K562 (cell line): ENCODE measurements at regions not wholly inside any gene's neighbourhood (a gene's known extent, or its start where the extent isn't known, plus 50 kb on each side); places are given as distances from the start of the nearest gene placed in this dataset.

ENCODE experiments used
- ARID2 ChIP-seq: fragments of 450-650 bp; IDR thresholded peaks from 2 replicates; pipeline ENCODE4 v1.6.1; 2017; ENCODE audit warnings: antibody characterized with exemption, mild to moderate bottlenecking
- CBX3 ChIP-seq, 2 experiments: IDR thresholded peaks; 1 replicate in 1 of 2; 2 replicates in 1 of 2; pipeline ENCODE4 v1.6.1; 2012; ENCODE audit warnings: inconsistent platforms in 2 of 2, low read length in 2 of 2, borderline replicate concordance in 1 of 2, control low read depth in 1 of 2
- E2F3 ChIP-seq: fragments of 250-450 bp; sonication (Bioruptor Pico); IDR thresholded peaks from 2 replicates; pipeline ENCODE4 v1.4.0; 2020; ENCODE audit warnings: mild to moderate bottlenecking
- E2F8 ChIP-seq: fragments of 450-650 bp; IDR thresholded peaks from 2 replicates; pipeline ENCODE4 v1.7.1; 2018; ENCODE audit warnings: mild to moderate bottlenecking, low read depth; ENCODE audit not compliant: partially characterized antibody
- FOS ChIP-seq: IDR thresholded peaks from 3 replicates; pipeline ENCODE4 v1.6.1; 2011; ENCODE audit not compliant: insufficient read length; ENCODE audit errors: extremely low read depth
- HDAC6 ChIP-seq: IDR thresholded peaks from 2 replicates; pipeline ENCODE4 v1.6.1; 2012; ENCODE audit warnings: low read depth, mild to moderate bottlenecking, control low read depth, inconsistent platforms, low read length, moderate library complexity
- IRF9 ChIP-seq: fragments of 450-650 bp; IDR thresholded peaks from 2 replicates; pipeline ENCODE4 v1.6.1; 2016; ENCODE audit warnings: missing biosample characterization, missing genetic modification characterization
- JUNB ChIP-seq: fragments of 450-650 bp; formaldehyde crosslinking; conservative IDR thresholded peaks from 2 replicates; pipeline ENCODE4 v1.4.0; 2020; ENCODE audit warnings: mild to moderate bottlenecking
- KAT7 ChIP-seq: sonication (generic); formaldehyde crosslinking; IDR thresholded peaks from 2 replicates; pipeline ENCODE4 v1.8.0; 2022; ENCODE audit warnings: missing genetic modification reagents, mild to moderate bottlenecking, borderline replicate concordance
- MAFK ChIP-seq: IDR thresholded peaks from 2 replicates; pipeline ENCODE4 v1.6.1; 2011; ENCODE audit warnings: low read length, improper control_type of control experiment
- MEIS2 ChIP-seq: fragments of 450-650 bp; IDR thresholded peaks from 2 replicates; pipeline ENCODE4 v1.6.1; 2014; ENCODE audit warnings: mild to moderate bottlenecking; ENCODE audit not compliant: partially characterized antibody
- NFE2 ChIP-seq: IDR thresholded peaks from 2 replicates; pipeline ENCODE4 v1.6.1; 2014; ENCODE audit warnings: antibody characterized with exemption, low read depth
- OTX1 ChIP-seq: fragments of 450-650 bp; formaldehyde crosslinking; IDR thresholded peaks from 2 replicates; pipeline ENCODE4 v1.4.0; 2022; ENCODE audit warnings: mild to moderate bottlenecking
- RAD51 ChIP-seq: fragments of 450-650 bp; IDR thresholded peaks from 2 replicates; pipeline ENCODE4 v1.7.1; 2016; ENCODE audit warnings: low read depth, mild to moderate bottlenecking, borderline replicate concordance
- RBFOX2 ChIP-seq: fragments of 200-400 bp; formaldehyde crosslinking; IDR thresholded peaks from 2 replicates; pipeline ENCODE4 v1.6.1; 2017; ENCODE audit warnings: low read depth, mild to moderate bottlenecking, low read length, moderate library complexity
- RUNX1 ChIP-seq: sonication (generic); IDR thresholded peaks from 2 replicates; pipeline ENCODE4 v1.6.1; 2016; ENCODE audit warnings: antibody characterized with exemption, low read depth
- ZNF436 ChIP-seq: fragments of 250-450, 450-650 bp; sonication (Bioruptor Pico); formaldehyde crosslinking; IDR thresholded peaks from 2 replicates; pipeline ENCODE4 v1.7.0; 2020; ENCODE audit warnings: mild to moderate bottlenecking
- TF ChIP-seq, protein P1 (sequence below): sonication (generic); formaldehyde crosslinking; IDR thresholded peaks from 2 replicates; pipeline ENCODE4 v1.8.0; 2023; ENCODE audit warnings: missing genetic modification reagents, mild to moderate bottlenecking, borderline replicate concordance
- TF ChIP-seq, protein P2 (sequence below): fragments of 450-650 bp; IDR thresholded peaks from 2 replicates; pipeline ENCODE4 v1.6.1; 2016; ENCODE audit warnings: borderline replicate concordance

- TF ChIP-seq HDAC6 = no peak
- 0 out of 2 replicates have a peak, but pooled peaks have one; percentile 15 for TF ChIP-seq RBFOX2
- TF ChIP-seq RUNX1 = no peak
- TF ChIP-seq IRF9 (tag) = no peak
- TF ChIP-seq E2F3 (CRISPR knock-in tag) = no peak
- no peak for TF ChIP-seq OTX1
- TF ChIP-seq JUNB (CRISPR knock-in tag) = no peak
- TF ChIP-seq FOS = no peak
- no peak for TF ChIP-seq ARID2
- TF ChIP-seq ZNF436 (CRISPR knock-in tag) = no peak
- no peak for TF ChIP-seq RAD51
- TF ChIP-seq, protein P1, sequence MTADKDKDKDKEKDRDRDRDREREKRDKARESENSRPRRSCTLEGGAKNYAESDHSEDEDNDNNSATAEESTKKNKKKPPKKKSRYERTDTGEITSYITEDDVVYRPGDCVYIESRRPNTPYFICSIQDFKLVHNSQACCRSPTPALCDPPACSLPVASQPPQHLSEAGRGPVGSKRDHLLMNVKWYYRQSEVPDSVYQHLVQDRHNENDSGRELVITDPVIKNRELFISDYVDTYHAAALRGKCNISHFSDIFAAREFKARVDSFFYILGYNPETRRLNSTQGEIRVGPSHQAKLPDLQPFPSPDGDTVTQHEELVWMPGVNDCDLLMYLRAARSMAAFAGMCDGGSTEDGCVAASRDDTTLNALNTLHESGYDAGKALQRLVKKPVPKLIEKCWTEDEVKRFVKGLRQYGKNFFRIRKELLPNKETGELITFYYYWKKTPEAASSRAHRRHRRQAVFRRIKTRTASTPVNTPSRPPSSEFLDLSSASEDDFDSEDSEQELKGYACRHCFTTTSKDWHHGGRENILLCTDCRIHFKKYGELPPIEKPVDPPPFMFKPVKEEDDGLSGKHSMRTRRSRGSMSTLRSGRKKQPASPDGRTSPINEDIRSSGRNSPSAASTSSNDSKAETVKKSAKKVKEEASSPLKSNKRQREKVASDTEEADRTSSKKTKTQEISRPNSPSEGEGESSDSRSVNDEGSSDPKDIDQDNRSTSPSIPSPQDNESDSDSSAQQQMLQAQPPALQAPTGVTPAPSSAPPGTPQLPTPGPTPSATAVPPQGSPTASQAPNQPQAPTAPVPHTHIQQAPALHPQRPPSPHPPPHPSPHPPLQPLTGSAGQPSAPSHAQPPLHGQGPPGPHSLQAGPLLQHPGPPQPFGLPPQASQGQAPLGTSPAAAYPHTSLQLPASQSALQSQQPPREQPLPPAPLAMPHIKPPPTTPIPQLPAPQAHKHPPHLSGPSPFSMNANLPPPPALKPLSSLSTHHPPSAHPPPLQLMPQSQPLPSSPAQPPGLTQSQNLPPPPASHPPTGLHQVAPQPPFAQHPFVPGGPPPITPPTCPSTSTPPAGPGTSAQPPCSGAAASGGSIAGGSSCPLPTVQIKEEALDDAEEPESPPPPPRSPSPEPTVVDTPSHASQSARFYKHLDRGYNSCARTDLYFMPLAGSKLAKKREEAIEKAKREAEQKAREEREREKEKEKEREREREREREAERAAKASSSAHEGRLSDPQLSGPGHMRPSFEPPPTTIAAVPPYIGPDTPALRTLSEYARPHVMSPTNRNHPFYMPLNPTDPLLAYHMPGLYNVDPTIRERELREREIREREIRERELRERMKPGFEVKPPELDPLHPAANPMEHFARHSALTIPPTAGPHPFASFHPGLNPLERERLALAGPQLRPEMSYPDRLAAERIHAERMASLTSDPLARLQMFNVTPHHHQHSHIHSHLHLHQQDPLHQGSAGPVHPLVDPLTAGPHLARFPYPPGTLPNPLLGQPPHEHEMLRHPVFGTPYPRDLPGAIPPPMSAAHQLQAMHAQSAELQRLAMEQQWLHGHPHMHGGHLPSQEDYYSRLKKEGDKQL (CRISPR knock-in tag) = no peak
- peak; percentile 34 for TF ChIP-seq MEIS2
- 0 out of 2 replicates have a peak, but pooled peaks have one; percentile 11 for TF ChIP-seq NFE2
- peak; percentile 24 for TF ChIP-seq E2F8
- TF ChIP-seq KAT7 (CRISPR knock-in tag) = 0 out of 2 replicates have a peak, but pooled peaks have one; percentile 47
- no peak for TF ChIP-seq MAFK
- TF ChIP-seq CBX3 (IDR thresholded peaks at IDR 0.05; ENCODE audit: borderline replicate concordance in 1 of 2, low read length in 2 of 2) = peak in 1 of 2 experiments; percentile 31; a peak in 1 of 3 replicates
- TF ChIP-seq, protein P2, sequence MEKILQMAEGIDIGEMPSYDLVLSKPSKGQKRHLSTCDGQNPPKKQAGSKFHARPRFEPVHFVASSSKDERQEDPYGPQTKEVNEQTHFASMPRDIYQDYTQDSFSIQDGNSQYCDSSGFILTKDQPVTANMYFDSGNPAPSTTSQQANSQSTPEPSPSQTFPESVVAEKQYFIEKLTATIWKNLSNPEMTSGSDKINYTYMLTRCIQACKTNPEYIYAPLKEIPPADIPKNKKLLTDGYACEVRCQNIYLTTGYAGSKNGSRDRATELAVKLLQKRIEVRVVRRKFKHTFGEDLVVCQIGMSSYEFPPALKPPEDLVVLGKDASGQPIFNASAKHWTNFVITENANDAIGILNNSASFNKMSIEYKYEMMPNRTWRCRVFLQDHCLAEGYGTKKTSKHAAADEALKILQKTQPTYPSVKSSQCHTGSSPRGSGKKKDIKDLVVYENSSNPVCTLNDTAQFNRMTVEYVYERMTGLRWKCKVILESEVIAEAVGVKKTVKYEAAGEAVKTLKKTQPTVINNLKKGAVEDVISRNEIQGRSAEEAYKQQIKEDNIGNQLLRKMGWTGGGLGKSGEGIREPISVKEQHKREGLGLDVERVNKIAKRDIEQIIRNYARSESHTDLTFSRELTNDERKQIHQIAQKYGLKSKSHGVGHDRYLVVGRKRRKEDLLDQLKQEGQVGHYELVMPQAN = no peak
Observed at GRCh38 chr11:86183694-86184093, 60.9 kb upstream of the EED start (continued).
